ENCODE measurements at regions not wholly inside any gene's neighbourhood (a gene's known extent, or its start where the extent isn't known, plus 50 kb on each side); places are given as distances from the start of the nearest gene placed in this dataset.
"Not testable (repeated sequence)": the region's sequence is repeated elsewhere in the genome, so short reads cannot be mapped to it uniquely, and the experiment has no call there.

DNA sequence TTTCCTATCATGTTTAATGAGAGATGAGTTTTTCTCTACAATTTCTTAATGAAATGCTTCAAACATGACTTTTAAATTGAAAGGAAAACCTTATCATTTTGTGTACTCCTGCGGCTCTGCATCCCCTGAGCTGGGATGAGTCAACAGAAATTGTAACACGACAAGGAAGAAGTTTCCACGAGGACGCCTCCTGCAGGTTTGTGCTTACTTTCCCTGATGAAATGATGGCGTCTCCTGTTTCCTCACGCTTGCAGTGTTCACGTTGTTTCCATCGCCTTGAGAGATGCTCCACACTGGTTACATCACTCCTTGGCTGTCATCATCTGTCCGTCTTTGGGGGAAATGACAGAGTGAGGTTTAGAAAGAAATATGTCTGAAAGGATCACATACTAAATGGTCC lies 233.7 kb upstream of the ZFP64 start:
- DNase-seq, result peak; percentile 13

DNA sequence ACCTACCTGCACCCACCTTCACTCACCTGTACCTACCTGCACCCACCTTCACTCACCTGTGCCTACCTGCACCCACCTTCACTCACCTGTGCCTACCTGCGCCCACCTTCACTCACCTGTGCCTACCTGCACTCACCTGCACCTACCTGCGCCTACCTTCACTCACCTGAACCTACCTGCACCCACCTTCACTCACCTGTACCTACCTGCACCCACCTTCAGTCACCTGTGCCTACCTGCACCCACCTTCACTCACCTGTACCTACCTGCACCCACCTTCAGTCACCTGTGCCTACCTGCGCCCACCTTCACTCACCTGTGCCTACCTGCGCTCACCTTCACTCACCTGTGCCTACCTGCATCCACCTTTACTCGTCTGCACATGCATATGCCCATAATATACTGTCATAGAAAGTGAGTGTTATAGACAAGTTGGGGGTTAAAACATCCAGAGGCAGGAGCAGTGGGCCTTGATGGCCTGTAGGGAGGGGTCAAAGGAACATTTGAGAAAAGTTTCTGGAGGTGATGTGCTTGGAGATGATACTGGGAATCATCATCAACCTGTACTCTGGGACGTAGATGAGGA lies 232.9 kb upstream of the ZFP64 start:
- not testable (repeated sequence) for DNase-seq

DNA sequence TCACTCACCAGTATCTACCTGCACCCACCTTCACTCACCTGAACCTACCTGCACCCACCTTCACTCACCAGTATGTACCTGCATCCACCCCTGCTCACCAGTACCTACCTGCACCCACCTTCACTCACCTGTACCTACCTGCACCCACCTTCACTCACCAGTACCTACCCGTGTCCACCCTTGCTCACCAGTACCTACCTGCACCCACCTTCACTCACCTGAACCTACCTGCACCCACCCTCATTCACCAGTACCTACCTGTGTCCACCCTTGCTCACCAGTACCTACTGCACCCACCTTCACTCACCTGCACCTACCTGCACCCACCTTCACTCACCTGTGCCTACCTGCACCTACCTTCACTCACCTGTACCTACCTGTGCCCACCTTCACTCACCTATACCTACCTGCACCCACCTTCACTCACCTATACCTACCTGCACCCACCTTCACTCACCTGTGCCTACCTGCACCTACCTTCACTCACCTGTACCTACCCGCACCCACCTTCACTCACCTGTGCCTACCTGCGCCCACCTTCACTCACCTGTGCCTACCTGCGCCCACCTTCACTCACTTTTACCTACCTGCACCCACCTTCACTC lies 232.1 kb upstream of the ZFP64 start:
- DNase-seq, result not testable (repeated sequence)

DNA sequence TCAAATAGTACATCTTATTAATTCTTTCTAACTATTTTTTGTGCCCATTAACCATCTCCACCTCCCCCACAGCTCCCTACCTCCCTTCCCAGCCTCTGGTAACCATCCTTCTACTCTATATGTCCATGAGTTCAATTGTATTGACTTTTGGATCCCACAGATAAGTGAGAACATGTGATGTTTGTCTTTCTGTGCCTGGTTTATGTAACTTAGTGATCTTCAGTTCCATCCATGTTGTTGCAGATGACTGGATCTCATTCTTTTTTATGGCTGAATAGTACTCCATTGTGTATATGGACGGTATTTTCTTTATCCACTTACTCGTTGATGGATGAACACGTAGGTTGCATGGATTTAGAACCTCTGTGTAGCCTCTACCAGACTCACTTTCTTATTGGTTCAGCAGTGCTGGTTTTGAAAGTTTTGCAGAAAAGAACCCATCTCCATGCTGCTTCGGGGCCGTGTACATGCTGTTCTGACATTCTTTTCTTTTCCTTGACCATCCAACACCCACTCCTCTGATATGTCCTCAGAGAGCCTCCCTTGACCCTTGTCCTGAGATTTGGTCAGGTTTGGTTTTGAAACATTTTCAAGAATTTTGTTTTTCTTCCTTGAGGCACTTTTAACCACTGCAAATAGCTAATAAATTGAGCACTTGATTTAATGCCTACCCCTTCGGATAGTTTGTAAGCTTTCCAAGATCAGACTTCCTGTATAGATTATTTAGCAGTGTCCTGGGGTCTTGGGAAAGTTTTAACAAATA lies 231.2 kb upstream of the ZFP64 start:
- DNase-seq, result no peak

DNA sequence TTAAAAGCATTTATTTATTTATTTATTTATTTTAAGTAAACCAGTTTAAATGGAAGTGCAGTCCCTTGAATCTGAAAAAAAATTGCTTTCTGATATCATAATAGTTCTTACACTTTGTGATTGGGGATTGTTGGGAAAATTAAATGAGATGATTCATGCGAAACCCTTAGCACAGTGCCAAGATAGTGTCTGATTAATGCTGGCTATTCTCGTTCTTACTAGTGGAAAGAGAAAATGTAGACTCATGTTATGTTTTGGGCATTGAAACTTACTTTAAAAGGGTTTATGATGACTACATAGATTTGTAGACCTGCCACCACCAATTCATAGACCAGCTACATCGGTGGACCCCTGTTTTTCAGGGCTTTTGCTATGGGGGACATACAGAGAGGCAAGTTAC lies 229.2 kb upstream of the ZFP64 start:
- no peak for DNase-seq

DNA sequence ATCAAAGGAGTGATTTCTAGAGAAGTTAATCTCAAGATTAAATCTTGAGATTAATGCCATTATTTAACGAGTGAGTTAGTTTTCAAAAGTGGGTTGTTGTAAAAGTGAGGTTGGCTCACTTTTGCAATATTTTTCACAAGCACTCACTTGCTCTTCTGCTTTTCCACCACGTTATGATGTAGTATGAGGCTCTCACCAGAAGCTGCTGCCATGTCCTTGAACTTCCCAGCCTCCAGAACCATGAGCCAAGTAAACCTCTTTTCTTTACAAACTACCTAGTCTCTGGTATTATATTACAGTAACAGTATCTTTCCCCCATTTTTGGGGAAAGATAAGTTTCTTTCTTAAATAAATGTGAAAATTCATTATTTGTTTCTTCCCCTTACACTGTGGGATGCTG lies 227.6 kb upstream of the ZFP64 start:
- no peak for DNase-seq

DNA sequence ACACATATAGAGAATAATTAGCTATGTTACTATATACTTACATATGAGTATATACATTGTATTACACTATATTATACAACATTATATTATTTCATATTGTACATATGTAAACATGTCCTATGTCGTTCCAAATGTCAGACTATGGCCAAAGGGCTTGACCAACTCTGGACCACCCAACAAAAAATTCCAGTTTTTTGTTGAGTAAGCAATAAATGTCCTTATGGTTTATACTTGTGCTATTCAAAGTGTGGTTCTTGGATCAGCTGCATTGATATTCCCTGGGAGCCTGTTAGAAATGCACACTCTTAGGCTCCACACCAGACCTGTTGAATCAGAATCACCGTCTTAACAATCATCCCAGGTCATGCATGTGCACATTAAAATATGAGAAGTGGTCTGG lies 225.4 kb upstream of the ZFP64 start:
- no peak for DNase-seq

DNA sequence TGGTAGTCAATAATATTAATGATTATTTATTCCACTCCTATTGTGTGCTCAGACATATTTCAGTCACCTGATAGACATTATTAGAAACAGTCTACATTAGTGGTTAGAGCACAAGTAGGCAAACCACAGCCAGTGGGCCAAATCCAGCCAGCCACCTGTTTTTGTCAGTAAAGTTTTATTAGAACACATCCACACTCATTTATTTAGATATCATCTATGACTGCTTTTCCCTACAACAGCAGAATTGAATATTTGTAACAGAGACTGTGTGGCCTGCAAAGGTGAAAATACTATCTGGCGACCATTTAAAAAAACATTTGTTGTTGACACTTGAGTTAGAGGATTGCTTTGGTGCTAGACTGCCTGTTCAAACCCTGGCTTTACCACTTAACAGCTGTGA lies 220.0 kb upstream of the ZFP64 start:
- DNase-seq, result no peak

DNA sequence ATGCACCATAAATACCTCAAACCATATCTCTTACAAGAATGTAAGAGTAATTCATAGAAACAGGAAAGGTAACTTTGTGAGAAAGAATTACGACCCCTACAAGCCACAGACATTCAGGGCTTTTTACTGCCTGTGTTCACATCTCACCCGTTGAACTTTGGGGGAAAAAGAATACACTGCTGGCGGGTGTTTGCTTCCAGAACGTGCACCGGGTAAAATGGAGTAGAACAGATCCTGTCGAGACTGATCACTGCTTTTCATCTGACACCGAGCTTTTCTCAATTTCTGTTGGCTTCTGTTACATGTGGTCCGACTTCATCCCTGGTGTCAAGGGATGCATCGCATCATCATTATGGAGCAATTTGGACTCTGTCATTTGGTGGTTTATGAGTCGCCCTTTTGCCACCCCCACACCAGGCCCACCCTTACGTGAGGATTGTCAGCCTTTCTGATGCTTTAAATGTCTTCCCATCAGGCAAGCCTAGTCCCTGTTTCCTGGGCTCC lies 219.2 kb upstream of the ZFP64 start:
- DNase-seq, result peak; percentile 34

DNA sequence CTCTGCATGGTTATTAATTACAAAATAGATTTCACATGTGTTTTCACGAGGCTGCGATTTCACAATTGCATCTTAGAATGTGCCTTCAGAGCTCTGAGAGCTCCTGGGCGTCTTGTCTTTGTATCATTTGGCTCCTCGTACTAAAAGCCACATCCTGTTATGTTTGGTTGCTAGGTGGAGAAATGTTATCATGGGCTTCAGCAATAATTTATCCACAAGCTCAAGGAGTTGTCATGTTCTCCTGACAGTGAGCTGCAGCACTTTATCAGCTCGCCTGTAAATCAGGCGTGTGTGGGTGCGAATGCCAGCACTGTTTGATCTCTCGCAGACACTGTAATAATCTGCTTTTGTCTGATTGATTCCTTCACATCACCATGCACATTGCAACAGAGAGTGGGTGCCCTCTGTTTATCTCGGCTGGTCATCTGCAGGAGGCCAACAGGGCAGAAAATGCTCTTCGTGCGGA lies 218.6 kb upstream of the ZFP64 start:
- DNase-seq, result peak; percentile 90

DNA sequence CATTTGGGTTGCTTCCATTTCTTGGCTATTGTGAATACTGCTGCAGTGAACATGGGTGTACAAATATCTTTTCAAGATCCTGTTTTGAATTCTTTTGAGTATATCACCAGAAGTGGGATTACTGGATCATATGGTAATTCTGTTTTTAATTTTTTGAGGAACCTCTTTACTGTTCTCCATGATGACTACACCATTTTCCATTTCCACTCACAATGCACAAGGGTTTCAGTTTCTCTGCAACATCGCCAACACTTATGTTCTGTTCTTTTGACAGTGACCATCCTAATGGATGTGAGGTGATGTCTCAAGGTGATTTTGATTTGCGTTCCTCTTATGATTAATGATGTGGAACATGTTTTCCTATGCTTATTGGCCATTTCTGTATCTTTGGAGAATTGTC lies 214.4 kb upstream of the ZFP64 start:
- DNase-seq, result no peak

DNA sequence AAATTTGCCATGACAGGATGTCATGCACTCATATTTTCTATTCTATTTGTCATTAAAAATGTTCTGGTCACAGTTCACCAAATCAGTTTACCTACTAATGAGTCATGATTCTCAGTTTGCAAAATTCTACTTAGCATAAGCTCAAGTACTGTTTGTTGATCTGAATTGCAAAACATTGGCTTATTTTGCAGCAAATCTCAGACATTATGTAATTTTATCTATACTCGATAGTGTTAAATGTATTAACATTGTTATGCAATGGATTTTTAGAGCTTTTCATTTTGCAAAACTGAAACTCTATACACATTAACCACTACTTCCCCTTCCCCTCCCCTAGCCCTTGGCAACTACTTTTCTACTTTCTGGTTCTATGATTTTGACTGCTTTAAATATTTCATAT lies 213.8 kb upstream of the ZFP64 start:
- DNase-seq, result no peak

DNA sequence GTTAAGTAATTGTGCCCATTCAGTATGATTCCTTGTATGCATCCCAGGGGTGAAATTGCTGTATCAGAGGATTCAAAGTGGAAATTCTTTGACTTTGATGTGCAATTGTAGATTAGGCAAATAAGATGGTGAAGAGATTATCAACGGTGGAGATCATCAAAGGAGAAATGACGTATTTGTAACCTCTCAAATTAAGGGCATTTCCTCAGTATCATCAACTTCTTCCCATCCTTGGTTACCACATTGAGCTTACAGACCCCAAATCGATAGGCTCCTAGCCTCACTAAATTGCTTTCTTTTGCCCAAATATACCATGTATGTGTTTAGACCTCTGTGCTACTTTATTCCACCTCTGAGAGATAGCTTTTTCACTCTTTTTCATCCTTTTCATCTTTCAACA lies 213.1 kb upstream of the ZFP64 start:
- DNase-seq, result no peak

DNA sequence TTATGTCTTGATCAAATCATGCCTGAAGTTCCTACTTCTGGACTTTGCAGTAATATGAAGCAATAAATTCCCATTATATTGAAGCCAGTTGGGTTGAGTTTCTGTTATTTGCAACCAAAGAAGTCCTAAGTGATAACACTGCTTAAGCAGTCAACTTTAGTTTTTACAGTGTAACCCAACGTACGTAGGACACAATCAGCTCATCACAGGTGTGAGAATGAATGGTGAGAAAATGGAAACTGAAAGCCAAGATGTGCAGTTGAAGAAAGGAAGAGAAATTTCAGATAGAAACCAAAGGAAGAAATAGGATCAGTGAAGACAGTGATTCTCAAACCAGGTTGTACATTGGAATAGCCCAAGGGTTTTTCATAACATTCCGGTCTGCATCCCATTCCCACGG lies 211.4 kb upstream of the ZFP64 start:
- no peak for DNase-seq

DNA sequence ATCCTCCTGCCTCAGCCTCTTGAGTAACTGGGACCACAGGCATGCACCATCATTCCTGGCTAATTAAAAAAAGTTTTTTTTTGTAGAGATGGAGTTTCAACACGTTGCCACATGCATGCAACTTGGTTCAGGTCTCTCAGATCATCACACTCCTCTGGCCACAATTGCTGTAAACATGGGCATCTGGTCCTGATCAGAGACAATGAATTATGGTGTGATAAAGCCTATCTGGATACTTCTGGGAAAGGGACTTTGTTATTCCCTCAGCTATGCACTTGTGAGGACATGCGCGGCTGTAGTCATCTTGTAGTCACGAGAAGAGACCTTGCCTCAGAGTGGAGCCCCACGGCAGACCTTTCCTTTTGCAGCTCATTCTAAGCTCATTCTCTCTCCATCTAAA lies 210.9 kb upstream of the ZFP64 start:
- no peak for DNase-seq

DNA sequence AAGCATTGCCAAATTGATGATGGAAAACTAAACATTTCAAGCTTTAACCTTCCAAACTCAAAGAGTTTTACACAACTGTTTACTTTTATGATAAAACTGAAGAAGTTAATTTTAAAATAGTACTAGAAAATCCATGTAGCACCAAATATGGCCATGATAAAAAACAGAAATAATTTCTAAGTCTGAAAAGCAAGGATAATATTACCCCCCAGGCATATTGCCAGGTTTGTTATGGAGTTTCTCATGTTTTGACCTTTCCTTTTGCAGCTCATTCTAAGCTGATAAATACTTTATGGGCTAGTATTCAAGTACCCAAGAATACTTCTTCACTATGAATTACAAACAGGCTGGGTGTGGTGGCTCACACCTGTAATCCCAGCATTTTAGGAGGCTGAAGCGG lies 209.9 kb upstream of the ZFP64 start:
- DNase-seq, result no peak

DNA sequence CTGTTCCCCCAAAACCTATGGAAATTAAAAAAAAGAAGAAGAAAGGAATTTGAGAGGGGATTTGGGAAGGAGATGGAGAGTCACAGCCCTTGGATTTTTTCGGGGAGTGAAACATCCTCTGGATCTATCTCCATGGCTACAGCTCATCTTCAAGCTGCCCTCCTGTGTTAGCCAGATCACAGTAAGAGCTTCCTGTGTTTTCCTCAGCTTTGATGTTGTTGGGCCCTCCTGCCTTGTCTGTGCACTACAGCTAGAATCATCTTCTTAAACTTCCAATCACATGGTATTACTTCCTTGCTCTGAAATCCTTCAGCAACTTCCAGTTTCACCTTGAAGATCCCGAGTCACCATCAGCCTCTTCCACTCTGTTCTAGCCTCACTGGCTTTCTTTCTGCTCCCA lies 207.8 kb upstream of the ZFP64 start:
- no peak for DNase-seq

DNA sequence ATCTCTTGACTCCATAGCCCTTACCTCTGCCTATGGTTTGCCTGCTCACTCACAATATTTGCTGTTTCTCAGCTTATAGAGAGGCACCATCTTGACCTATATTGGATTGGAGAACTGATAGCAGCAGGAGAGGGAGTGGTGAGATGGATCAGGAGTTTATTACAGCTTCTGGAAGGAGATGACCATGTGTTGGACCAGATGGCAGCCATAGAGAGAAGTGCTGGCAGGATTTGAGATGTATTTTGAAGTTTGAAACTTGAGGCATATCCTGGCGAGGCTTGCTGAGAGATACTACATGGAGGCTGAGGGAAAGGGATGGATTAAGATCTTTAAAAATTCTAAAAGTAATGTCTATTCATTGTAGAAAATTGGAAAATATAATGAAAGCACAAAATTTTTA lies 198.0 kb upstream of the ZFP64 start:
- no peak for DNase-seq

DNA sequence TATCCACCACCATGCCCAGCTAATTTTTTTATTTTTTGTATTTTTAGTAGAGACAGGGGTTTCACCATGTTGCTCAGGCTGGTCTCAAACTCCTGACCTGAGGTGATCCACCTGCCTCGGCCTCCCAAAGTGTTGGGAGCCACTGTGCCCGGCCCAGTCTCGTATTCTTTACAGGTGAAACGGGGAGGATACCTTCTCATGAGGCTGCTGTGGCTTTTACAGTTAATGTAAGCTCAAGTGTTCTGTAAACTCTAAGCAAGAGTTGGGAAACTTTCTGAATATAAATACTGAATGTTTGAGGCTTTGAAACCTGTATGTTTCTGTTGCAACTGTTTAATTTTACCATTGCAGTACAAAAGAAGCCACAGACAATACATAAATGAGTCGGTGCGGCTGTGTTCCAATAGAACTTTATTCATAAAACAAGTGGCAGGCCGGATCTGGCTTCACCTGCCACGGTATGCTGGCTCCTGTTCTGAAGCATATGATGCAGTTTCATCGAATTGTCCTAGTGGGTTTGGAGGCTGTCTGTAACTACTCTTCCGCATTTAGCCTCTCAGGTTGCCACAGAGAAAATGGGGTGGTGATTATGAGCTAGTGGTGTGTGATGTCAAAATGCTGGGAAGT lies 192.5 kb upstream of the ZFP64 start:
- DNase-seq, result no peak

DNA sequence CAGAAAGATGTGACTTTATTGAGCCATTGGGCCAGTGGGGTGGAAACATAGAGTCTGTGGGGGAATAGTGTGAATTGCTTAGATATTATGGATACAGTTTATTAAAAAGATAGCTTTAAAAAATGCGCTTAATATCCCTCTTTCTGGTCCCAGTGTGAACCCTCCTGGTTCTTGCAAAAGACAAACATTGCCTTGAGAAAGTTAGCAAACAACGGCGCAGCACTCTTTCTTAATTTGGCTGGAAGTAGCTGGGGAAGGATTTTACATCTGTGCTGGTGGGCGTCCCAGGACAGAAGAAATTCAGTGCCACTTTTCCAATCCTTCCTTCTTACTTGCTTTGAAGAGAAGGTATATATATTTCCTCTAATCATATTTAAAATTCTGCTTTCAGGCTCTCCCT lies 191.4 kb upstream of the ZFP64 start:
- DNase-seq, result no peak

DNA sequence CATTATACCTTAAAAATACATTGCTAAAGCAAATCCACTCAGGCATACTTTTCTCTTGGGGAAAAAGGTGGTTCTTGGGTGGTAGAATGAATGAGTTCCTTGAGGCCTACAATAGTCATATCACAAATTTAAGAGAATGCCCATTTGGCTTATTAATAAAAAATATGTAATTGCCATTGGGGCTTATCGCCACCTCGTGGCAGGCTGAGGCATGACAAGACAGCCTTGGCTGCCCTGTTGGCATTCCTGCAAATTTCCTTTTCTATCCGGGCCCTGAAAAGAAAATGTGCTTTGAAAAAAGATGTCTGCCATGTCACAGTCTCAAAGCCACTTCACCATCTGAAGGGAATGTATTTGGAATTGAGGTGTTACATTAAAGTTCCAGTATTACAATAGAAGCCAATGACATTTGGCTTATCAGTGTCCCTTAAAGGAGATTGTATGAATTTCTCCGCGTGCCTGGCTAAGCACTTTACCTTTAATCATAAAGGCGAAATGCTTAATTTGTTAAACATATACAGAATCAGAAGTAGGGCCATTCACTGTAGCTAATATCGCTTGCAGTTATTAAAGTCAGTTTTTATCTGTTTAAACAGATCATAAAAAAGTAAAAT lies 188.3 kb upstream of the ZFP64 start:
- DNase-seq, result no peak

DNA sequence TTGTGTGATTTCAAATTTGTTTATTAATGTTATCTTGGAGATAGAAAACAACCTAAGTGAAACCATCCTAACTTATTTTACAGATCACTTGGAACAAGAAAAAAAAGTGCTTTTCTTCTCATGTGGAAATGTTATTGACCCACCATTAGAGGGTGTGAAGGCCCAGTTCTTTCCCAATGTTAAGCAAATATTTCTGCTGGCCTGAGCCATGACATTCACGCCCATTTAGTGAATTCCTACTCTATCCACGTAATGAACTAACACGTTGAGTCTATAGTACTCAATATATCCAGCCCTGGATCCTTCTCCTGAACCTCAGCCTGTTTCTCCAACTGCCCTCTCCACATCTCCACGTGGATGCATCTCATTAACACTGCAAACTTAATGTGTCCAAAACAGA lies 180.6 kb upstream of the ZFP64 start:
- DNase-seq, result no peak

DNA sequence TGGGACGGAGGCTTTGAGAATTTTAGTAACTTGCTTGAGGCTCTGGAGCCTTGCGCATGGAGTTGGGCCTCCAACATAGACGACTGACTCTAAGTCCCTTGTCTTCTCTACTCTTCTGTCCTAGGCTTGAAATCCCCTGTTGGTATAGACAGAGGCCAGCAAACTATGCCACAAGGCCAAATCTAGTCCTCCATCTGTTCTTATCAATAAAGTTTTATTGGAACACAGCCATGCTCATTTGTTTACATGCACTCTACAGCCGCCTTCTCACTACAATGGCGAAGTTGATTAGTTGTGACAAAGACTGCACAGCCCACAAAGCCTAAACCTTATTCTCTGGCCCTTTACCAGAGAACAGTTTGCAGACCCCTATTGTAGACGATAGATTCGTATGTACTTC lies 174.1 kb upstream of the ZFP64 start:
- no peak for DNase-seq
